Stimulated activated naive B cell treated with anti-CD40 and anti-IgM and Interleukin-4, amounts not matched to agents 10 μg/mL and 1 μg/mL and 100 μg/mL, for 72 hours (primary cell): ENCODE measurements at regions not wholly inside any gene's neighbourhood (a gene's known extent, or its start where the extent isn't known, plus 50 kb on each side); places are given as distances from the start of the nearest gene placed in this dataset.
"Not testable (repeated sequence)": the region's sequence is repeated elsewhere in the genome, so short reads cannot be mapped to it uniquely, and the experiment has no call there.

Experiments used
- ATAC-seq, 2 donors: fragments of 150-1000 bp; cut with Tn5 transposase; replicated peaks; 2 replicates each; pipeline ENCODE4 v1.10.0; 2021; ENCODE audit warnings: moderate library complexity in 1 of 2
- DNase-seq: peaks from one replicate; pipeline ENCODE4 v3.0.0; 2021
- H3K27ac Mint-ChIP-seq: one replicate; pipeline ENCODE4 v1.8.0; 2022; ENCODE audit warnings: mild to moderate bottlenecking, mixed read lengths
- H3K27me3 Mint-ChIP-seq, 2 donors: one replicate each; pipeline ENCODE4 v1.8.0; 2022; ENCODE audit warnings: mixed read lengths in 2 of 2
- H3K36me3 Mint-ChIP-seq, 2 donors: one replicate each; pipeline ENCODE4 v1.8.0; 2022; ENCODE audit warnings: mixed read lengths in 2 of 2, mild to moderate bottlenecking in 1 of 2
- H3K4me1 Mint-ChIP-seq, 2 donors: one replicate each; pipeline ENCODE4 v1.8.0; 2022; ENCODE audit warnings: mixed read lengths in 2 of 2, mild to moderate bottlenecking in 1 of 2
- H3K4me3 Mint-ChIP-seq, 2 donors: one replicate each; pipeline ENCODE4 v1.8.0; 2022; ENCODE audit warnings: mild to moderate bottlenecking in 2 of 2, mixed read lengths in 2 of 2, moderate library complexity in 1 of 2
- H3K9me3 Mint-ChIP-seq, 2 donors: one replicate each; pipeline ENCODE4 v1.8.0; 2022; ENCODE audit warnings: mixed read lengths in 2 of 2, mild to moderate bottlenecking in 1 of 2

- ATAC-seq = peak; percentile 28 to 32
- H3K27me3 Mint-ChIP-seq = peaks cover 51 to 70% of the 10 kb centered on the region in 2 donors
Observed at GRCh38 chr1:10941891-10942541, 70.4 kb upstream of the TARDBP start.

GRCh38 chr1:10942542-10942912 is 69.9 kb upstream of the TARDBP start:
- Mint-ChIP-seq H3K27ac (no peak overlapping the region), H3K4me3 (no peak overlapping the region), H3K9me3 (no peaks in the 10 kb centered on the region), H3K4me1 (peaks cover 27 to 31% of the 10 kb centered on the region in 2 donors), H3K36me3 (no peaks in the 10 kb centered on the region), H3K27me3 (peaks cover 51 to 72% of the 10 kb centered on the region in 2 donors)
- no peak for DNase-seq
- ATAC-seq = no peak

More at GRCh38 chr1:10941891-10942541, 70.4 kb upstream of the TARDBP start:
- Mint-ChIP-seq H3K27ac (no peak overlapping the region), H3K36me3 (no peaks in the 10 kb centered on the region), H3K4me1 (peaks cover 27 to 31% of the 10 kb centered on the region in 2 donors), H3K4me3 (no peak overlapping the region), H3K9me3 (no peaks in the 10 kb centered on the region)
- DNase-seq = peak; percentile 38

DNA sequence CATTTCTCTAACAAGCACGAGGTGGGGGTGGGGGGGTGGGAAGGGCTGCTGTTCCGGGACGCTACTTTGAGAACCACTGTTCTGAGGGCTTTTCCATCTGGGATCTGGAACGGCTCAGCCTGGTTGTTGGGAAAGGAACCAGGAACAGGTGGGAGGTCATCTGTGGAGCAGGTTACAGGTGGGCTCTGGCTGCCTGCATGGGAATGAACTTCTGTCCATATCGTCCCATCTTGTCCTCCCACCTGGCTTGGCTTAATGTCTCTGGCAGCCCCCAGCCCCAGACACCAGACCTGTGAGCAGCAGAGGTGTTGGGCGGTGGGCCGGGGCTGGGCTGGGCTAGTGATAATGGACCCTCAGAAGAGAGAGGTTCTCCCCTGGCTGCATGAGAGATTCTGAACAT is 69.4 kb upstream of the TARDBP start:
- DNase-seq = no peak
- Mint-ChIP-seq H3K4me3 (no peak overlapping the region), H3K4me1 (peaks cover 27 to 31% of the 10 kb centered on the region in 2 donors), H3K9me3 (no peaks in the 10 kb centered on the region), H3K36me3 (no peaks in the 10 kb centered on the region), H3K27ac (no peak overlapping the region), H3K27me3 (peaks cover 51 to 72% of the 10 kb centered on the region in 2 donors)
- ATAC-seq = no peak

GRCh38 chr1:10943991-10944730 is 68.3 kb upstream of the TARDBP start:
- H3K9me3 Mint-ChIP-seq = no peaks in the 10 kb centered on the region
- no peak for DNase-seq
- peaks cover 48 to 65% of the 10 kb centered on the region in 2 donors for H3K27me3 Mint-ChIP-seq
- H3K27ac Mint-ChIP-seq = no peak overlapping the region
- no peak overlapping the region for H3K4me3 Mint-ChIP-seq
- no peak for ATAC-seq
- no peaks in the 10 kb centered on the region for H3K36me3 Mint-ChIP-seq
- peaks cover 27 to 31% of the 10 kb centered on the region in 2 donors for H3K4me1 Mint-ChIP-seq

- H3K4me1 Mint-ChIP-seq = peaks cover 12 to 13% of the 10 kb centered on the region in 2 donors
- ATAC-seq = no peak
- no peak overlapping the region for H3K27ac Mint-ChIP-seq
- peaks cover 51 to 57% of the 10 kb centered on the region in 2 donors for H3K27me3 Mint-ChIP-seq
- H3K4me3 Mint-ChIP-seq = no peak overlapping the region
- no peaks in the 10 kb centered on the region for H3K9me3 Mint-ChIP-seq
- H3K36me3 Mint-ChIP-seq = no peaks in the 10 kb centered on the region
- DNase-seq = no peak
Observed at GRCh38 chr1:10945991-10946509, 66.4 kb upstream of the TARDBP start.

- Mint-ChIP-seq H3K4me1 (peaks cover 9 to 11% of the 10 kb centered on the region in 2 donors), H3K27me3 (peaks cover 46 to 49% of the 10 kb centered on the region in 2 donors), H3K36me3 (no peaks in the 10 kb centered on the region), H3K9me3 (no peaks in the 10 kb centered on the region), H3K27ac (no peak overlapping the region), H3K4me3 (no peak overlapping the region)
- ATAC-seq (no peak), DNase-seq (no peak)
Observed at GRCh38 chr1:10947181-10947580, 65.3 kb upstream of the TARDBP start.

- Mint-ChIP-seq H3K9me3 (no peaks in the 10 kb centered on the region), H3K4me1 (peaks cover 9 to 11% of the 10 kb centered on the region in 2 donors), H3K27ac (no peak overlapping the region), H3K4me3 (no peak overlapping the region), H3K27me3 (peaks cover 39 to 46% of the 10 kb centered on the region in 2 donors), H3K36me3 (no peaks in the 10 kb centered on the region)
- no peak for DNase-seq
- no peak for ATAC-seq
Observed at GRCh38 chr1:10947691-10948462, 64.6 kb upstream of the TARDBP start.

DNA sequence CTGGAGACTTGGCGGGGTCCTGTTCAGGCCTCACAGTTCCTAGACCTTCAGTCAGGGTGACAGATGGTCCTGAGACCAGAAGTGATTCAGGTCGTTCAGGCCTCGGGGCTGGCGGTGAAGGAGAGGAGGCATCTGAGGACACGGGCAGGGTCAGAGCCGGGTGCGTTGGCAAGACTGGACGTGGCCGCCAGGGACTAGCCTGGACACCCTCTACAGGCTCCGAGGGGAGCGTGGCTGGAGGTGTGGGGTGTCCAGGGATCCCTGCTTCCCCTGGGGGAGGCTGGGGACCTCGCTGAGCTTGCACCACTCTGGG is 64.0 kb upstream of the TARDBP start:
- Mint-ChIP-seq H3K4me1 (peaks cover 9 to 11% of the 10 kb centered on the region in 2 donors), H3K9me3 (no peaks in the 10 kb centered on the region), H3K27ac (no peak overlapping the region), H3K4me3 (no peak overlapping the region), H3K27me3 (peaks cover 33 to 41% of the 10 kb centered on the region in 2 donors), H3K36me3 (no peaks in the 10 kb centered on the region)
- ATAC-seq (no peak), DNase-seq (no peak)

GRCh38 chr1:10950316-10951172 is 61.9 kb upstream of the TARDBP start:
- Mint-ChIP-seq H3K9me3 (no peaks in the 10 kb centered on the region), H3K4me1 (no peaks in the 10 kb centered on the region), H3K36me3 (no peaks in the 10 kb centered on the region), H3K4me3 (no peak overlapping the region), H3K27ac (no peak overlapping the region), H3K27me3 (peaks cover 15 to 29% of the 10 kb centered on the region in 2 donors)
- DNase-seq (no peak), ATAC-seq (no peak)

DNA sequence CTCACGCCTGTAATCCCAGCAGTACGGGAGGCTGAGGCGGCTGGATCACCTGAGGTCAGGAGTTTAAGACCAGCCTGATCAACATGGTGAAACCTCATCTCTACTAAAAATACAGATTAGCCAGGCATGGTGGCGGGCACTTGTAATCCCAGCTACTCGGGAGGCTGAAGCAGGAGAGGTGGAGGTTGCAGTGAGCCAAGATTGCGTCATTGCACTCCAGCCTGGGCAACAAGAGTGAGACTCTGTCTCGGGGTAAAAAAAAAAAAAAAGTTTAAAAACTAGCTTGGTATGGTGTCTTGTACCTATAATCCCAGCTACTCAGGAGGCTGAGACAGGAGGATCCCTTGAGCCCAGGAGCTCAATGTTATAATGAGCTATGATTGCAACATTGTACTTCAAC is 61.2 kb upstream of the TARDBP start:
- not testable (repeated sequence) for H3K27ac Mint-ChIP-seq, H3K4me1 Mint-ChIP-seq, H3K36me3 Mint-ChIP-seq, H3K9me3 Mint-ChIP-seq, H3K4me3 Mint-ChIP-seq, DNase-seq, ATAC-seq
- peaks cover 10 to 27% of the 10 kb centered on the region in 2 donors for H3K27me3 Mint-ChIP-seq

DNA sequence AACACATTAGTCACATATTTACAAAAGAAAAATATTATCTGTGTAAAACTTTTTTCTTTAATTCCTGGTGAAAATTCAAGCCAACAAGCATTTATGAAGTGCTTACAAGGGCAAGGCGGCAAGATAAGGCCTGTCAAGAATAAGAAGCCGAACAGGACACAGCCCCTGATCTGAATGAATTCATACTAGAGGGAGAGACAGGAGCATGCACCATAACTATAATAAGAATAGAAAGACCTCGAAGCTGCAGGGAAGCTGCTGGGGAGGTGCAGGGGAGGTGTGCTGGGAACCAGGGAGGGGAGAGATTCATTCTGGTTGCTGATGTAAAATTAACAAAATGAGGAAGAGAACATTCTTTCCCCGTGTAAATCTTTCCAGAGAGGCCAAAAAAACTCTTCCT is 60.5 kb upstream of the TARDBP start:
- Mint-ChIP-seq H3K9me3 (no peaks in the 10 kb centered on the region), H3K36me3 (no peaks in the 10 kb centered on the region), H3K4me1 (no peaks in the 10 kb centered on the region), H3K4me3 (no peak overlapping the region), H3K27ac (no peak overlapping the region), H3K27me3 (peaks cover 10 to 26% of the 10 kb centered on the region in 2 donors)
- DNase-seq (no peak), ATAC-seq (no peak)

- peaks cover 10 to 24% of the 10 kb centered on the region in 2 donors for H3K27me3 Mint-ChIP-seq
- no peak for ATAC-seq
- H3K9me3 Mint-ChIP-seq = no peaks in the 10 kb centered on the region
- H3K4me3 Mint-ChIP-seq = no peak overlapping the region
- H3K4me1 Mint-ChIP-seq = no peaks in the 10 kb centered on the region
- H3K27ac Mint-ChIP-seq = no peak overlapping the region
- no peak for DNase-seq
- H3K36me3 Mint-ChIP-seq = no peaks in the 10 kb centered on the region
Observed at GRCh38 chr1:10953505-10954193, 58.8 kb upstream of the TARDBP start.

- H3K27me3 Mint-ChIP-seq = peaks cover 11 to 43% of the 10 kb centered on the region in 2 donors
- no peak for DNase-seq
- no peaks in the 10 kb centered on the region for H3K36me3 Mint-ChIP-seq
- no peak for ATAC-seq
- no peak overlapping the region for H3K27ac Mint-ChIP-seq
- H3K4me1 Mint-ChIP-seq = peaks cover 5 to 20% of the 10 kb centered on the region in 2 donors
- no peak overlapping the region for H3K4me3 Mint-ChIP-seq
- H3K9me3 Mint-ChIP-seq = no peaks in the 10 kb centered on the region
Observed at GRCh38 chr1:10957133-10957532, 55.3 kb upstream of the TARDBP start.
